LoVo (cell line): ENCODE measurements at regions not wholly inside any gene's neighbourhood (a gene's known extent, or its start where the extent isn't known, plus 50 kb on each side); places are given as distances from the start of the nearest gene placed in this dataset.

Experiments used
- DNase-seq: peaks from one replicate; pipeline ENCODE4 v3.0.0-alpha.2; 2016; ENCODE audit warnings: low spot score

- DNase-seq = no peak
Measured at GRCh38 chr12:127268213-127268612, 998.8 kb upstream of the TMEM132C start.

GRCh38 chr12:127268706-127269425 is 998.1 kb upstream of the TMEM132C start:
- DNase-seq = no peak

DNA sequence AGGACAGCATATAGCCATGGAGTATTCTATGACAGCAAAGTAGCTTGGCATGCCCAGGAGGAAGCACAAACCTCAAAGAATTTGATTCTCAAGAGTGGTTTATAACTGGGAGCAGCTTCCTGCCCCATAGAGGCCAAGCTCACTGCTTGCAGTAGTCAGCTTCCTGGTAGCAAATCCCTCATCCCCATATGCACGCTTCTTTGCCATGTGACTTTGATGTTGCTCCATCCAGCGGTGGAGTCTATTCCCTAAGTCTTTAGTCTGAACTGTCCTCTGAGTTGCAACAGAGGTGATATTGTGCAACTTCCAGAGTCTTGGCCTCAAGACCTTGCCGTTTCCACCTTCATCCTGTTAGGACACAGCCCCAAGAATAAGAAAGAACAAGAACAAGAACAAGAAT is 996.8 kb upstream of the TMEM132C start:
- no peak for DNase-seq

DNA sequence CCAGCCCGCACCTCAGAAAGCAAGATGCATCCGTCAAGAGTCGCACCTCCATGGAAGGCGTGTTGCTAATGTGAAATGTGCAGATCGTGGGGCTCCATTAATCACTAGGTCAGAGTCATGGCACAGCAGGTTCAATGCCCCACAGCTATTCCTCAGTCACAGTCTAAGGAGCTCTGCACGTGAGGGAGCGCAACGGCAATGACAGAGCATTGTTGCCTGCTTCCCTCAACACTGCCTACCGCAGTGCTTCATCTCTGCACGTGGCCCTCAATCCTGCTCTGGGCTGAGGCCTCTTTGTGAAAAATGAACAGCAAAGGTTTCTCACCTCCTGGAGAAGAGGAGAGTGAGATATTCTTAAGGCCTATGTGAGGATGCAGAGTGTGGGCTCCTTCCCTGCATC is 995.2 kb upstream of the TMEM132C start:
- no peak for DNase-seq

DNA sequence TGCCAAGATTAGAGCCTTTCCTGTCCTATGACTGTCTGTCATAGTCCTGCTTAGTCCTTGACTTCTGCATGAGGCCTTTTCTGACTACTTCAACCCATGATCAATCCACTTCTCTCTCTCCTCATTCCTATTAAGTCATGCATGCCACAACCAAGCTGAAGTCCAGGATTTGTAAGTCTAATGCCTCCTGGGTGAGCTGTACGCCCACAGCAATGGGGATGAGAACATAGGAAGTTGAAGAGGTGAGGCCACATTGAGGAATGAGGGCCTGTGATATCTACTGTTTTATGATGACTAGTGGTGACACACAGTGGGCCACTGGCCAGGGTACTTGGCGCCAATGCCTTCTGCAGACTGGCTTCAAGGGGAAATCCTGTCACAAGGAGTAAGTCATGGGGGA is 994.1 kb upstream of the TMEM132C start:
- DNase-seq = no peak

DNA sequence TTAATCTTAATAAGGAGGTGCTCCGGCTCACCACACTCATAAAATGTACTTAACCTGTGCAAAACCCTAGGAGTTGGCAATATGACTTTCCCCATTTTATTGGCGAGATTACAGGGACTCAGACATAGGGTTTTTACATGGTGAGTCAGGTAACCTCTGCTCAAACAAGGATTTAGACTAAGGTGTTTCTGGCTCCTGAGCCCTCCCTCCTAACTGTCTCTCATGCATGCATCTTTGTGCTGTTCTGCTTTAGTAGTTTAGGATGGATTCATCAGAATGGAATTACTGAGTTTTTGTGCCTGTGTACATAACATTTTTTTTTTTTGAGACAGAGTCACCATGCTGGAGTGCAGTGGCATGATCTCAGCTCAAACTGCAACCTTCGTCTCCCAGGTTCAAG is 993.3 kb upstream of the TMEM132C start:
- DNase-seq = peak; percentile 8

DNA sequence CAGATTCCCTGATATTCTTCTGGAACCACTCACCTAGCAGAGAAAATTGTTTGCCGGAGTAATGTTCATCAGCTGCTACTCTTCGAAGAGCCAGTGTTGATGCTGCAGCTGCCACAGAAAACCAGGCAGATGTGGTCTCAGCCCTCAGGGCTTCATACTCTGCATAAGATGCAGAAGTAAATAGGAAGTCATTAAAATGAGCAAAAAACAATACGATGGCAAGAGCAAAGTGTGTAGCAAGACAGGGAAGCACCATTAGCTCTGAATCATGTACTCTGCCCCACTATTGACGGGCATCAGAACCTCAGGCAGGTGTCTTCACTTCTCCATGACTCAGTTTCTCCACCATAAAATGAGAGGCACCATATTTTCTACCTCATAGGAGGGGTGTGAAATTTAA is 991.6 kb upstream of the TMEM132C start:
- DNase-seq = no peak

DNA sequence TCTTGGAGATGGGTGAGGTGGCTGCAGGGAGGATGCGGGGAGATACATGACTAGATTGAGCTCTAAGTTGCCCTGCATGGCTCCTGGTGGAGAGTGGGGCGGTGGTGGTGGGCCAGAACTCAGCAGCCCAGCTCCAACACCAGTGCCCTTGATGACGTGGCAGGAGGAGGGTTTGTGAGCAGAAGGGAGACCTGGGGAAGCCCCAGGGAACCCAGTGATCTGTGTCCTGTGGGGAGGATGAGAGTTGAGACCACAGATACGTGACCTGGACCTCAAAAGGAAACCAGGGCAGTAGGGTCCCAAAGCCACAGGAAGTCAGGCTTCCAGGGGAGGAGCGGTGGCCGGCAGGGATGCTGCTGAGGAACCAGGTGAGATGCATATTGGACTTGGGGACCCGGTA is 989.1 kb upstream of the TMEM132C start:
- no peak for DNase-seq

- no peak for DNase-seq
Measured at GRCh38 chr12:127278351-127278750, 988.6 kb upstream of the TMEM132C start.

GRCh38 chr12:127280393-127281275 is 986.3 kb upstream of the TMEM132C start:
- peak; percentile 72 for DNase-seq

- DNase-seq = no peak
Measured at GRCh38 chr12:127282786-127283565, 984.0 kb upstream of the TMEM132C start.

DNA sequence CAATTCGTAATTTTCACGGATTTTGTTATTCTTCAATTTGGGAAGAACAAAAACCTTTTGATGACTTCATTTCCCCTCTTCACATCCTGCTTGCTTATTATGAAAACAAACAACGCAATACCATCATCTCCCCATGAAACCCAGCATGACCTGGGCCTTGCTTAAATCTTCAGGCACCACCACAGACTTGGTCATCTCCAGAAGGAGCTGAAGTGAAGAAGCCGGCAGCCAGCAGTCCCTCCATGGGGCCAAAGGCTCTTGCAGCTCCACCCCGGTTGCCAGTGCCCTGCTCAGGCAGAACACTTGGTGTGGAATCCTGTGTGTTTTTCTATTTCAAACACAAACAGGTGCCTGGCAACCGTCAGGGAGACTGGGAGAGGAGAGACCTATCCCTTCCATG is 982.9 kb upstream of the TMEM132C start:
- DNase-seq = no peak

DNA sequence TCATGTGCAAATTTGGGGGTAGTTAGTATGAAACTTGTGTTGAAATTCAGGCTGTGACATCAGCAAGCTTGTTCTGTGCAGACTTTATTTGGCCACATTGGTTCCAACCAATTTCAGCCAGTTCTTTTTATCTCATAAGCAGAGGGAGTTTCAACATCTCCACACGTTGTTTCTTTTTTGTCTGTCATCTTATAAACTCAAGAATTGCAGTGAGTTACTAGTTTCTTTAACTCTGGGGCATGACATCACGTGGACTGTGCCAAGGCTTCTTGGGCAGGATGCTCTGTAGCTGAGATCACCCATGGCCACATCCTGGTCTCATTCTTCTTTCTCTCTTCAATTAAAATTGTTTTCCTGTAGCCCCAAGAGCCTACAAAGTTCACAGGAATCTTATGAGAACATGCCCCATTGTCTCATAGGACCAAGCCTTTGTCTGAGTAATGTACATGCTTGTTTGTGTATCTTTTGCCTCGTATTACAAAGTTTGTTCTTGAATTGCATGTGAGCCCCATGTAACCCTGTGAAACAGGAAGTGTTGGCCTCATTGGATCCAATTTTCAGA is 982.0 kb upstream of the TMEM132C start:
- DNase-seq = no peak

- no peak for DNase-seq
Measured at GRCh38 chr12:127286281-127286680, 980.7 kb upstream of the TMEM132C start.

- no peak for DNase-seq
Measured at GRCh38 chr12:127287256-127287655, 979.7 kb upstream of the TMEM132C start.

- DNase-seq = no peak
Measured at GRCh38 chr12:127290251-127290650, 976.7 kb upstream of the TMEM132C start.

- DNase-seq = no peak
Measured at GRCh38 chr12:127292736-127293135, 974.2 kb upstream of the TMEM132C start.

DNA sequence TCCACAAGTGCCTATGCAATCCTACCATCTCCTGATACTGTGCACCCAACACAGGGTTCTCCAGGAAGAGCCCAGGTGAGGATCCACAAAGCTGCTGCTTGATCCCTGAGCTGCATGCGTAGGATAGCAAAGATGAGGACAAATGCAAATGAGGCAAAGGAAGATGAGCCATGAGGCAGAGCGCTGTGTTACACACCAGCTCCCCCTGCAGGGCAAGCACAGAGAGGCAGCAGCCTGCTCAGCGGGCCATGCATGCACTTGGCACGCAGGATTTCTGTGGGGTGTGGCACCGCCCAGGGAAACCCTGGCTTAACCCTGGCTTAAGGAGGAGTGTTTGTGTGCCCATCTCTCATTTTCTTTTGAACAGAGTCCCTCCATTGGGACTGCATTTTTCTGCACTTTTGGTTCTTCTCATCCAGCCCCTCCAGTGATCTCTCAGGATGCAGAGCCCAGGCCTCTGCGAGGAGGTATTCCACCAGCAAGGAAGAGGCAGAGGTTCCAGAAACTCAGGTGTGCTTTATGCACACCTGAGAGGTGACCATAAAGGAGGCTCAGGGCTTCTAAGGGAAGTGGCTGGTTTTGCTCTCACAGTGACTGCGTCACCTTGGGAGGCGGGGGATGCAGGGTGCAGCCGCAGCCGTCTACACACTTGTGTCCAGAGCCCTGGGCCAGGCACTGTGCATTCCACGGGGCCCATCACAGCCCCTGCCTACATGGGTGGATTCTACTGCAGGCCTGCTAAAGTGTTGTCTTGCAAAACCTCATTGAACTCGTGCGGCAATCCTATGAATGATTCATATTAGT is 973.3 kb upstream of the TMEM132C start:
- peak; percentile 62 for DNase-seq

DNA sequence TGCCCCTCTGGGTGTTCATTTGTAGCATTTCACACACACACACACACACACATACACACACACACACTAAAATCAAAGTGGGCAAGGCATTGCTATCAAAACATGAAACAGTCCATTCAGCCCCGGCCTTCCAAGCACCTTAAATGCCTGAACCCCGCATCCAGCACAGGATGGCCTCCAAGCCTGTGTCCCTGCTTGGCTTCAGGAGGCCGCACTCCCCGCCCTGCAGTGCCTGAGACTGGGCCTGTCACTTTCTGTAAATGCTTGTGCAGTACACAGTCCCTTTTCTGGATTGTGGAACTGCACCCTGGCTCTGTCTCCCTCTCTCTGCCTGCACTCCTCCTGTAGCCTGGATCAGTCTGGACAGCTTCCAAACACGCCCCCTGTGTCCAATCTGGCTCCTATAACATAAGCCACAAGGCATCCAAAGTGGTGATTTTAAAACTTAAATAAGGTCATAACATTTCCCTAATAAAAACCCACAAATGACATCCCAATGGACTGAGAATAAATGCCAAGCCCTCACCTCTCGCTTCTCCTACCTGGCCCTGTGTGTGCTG is 972.2 kb upstream of the TMEM132C start:
- DNase-seq = no peak

GRCh38 chr12:127295630-127296029 is 971.3 kb upstream of the TMEM132C start:
- DNase-seq = no peak

- no peak for DNase-seq
Measured at GRCh38 chr12:127296591-127296990, 970.4 kb upstream of the TMEM132C start.
